WTC11 (cell line): ENCODE measurements at regions not wholly inside any gene's neighbourhood (a gene's known extent, or its start where the extent isn't known, plus 50 kb on each side); places are given as distances from the start of the nearest gene placed in this dataset.

ENCODE experiments used
- ATAC-seq: fragments of 200-7000 bp; cut with Tn5 transposase; 2 replicates; pipeline ENCODE4 v1.10.0; 2021; ENCODE audit warnings: mild to moderate bottlenecking, moderate library complexity
- CTCF ChIA-PET: fragments of 300-600 bp; sonication (Branson Sonifier 250); formaldehyde crosslinking; loops from one replicate; lab custom pipeline; 2021; ENCODE audit warnings: antibody characterized with exemption; lab: Charles Lee
- POLR2A ChIA-PET: fragments of 350-600 bp; sonication (Branson Sonifier 250); formaldehyde crosslinking; loops from one replicate; lab custom pipeline; 2021; ENCODE audit warnings: antibody characterized with exemption; lab: Charles Lee
- DNase-seq: peaks from one replicate; pipeline ENCODE4 v3.0.0; 2021; ENCODE audit warnings: low spot score
- H3K27ac Mint-ChIP-seq: 2 replicates; pipeline ENCODE4 v1.8.0; 2021; ENCODE audit warnings: mixed read lengths
- H3K27me3 Mint-ChIP-seq: 2 replicates; pipeline ENCODE4 v1.8.0; 2021; ENCODE audit warnings: low read depth, mild to moderate bottlenecking, moderate library complexity, mixed read lengths
- H3K36me3 Mint-ChIP-seq: 2 replicates; pipeline ENCODE4 v1.8.0; 2021; ENCODE audit warnings: mixed read lengths
- H3K4me1 Mint-ChIP-seq: 2 replicates; pipeline ENCODE4 v1.8.0; 2022; ENCODE audit warnings: mixed read lengths
- H3K4me3 Mint-ChIP-seq: 2 replicates; pipeline ENCODE4 v1.8.0; 2021; ENCODE audit warnings: mild to moderate bottlenecking, moderate library complexity, mixed read lengths
- H3K9me3 Mint-ChIP-seq: 2 replicates; pipeline ENCODE4 v1.8.0; 2021; ENCODE audit warnings: mixed read lengths
- AFF4 ChIP-seq: sonication (generic); formaldehyde crosslinking; IDR thresholded peaks from 2 replicates; pipeline ENCODE4 v1.8.1; 2023; ENCODE audit warnings: mild to moderate bottlenecking, missing genetic modification reagents, borderline replicate concordance
- ATF2 ChIP-seq: sonication (generic); formaldehyde crosslinking; IDR thresholded peaks from 2 replicates; pipeline ENCODE4 v1.8.1; 2022; ENCODE audit warnings: low read depth, missing genetic modification reagents, borderline replicate concordance
- CREM ChIP-seq: sonication (generic); formaldehyde crosslinking; IDR thresholded peaks from 2 replicates; pipeline ENCODE4 v1.8.1; 2022; ENCODE audit warnings: mild to moderate bottlenecking, missing genetic modification reagents, moderate library complexity
- E2F5 ChIP-seq: sonication (generic); formaldehyde crosslinking; IDR thresholded peaks from 2 replicates; pipeline ENCODE4 v1.8.1; 2022; ENCODE audit warnings: mild to moderate bottlenecking, moderate library complexity, missing genetic modification reagents
- ELF4 ChIP-seq: sonication (generic); formaldehyde crosslinking; IDR thresholded peaks from 2 replicates; pipeline ENCODE4 v1.8.1; 2022; ENCODE audit warnings: low read depth, mild to moderate bottlenecking, moderate library complexity, missing genetic modification reagents
- EMX1 ChIP-seq: fragments of 250-450 bp; sonication (Bioruptor Pico); IDR thresholded peaks from 2 replicates; pipeline ENCODE4 v1.8.0; 2021; ENCODE audit warnings: mild to moderate bottlenecking
- FOXP1 ChIP-seq: sonication (generic); formaldehyde crosslinking; IDR thresholded peaks from 2 replicates; pipeline ENCODE4 v1.8.0; 2022; ENCODE audit warnings: missing genetic modification reagents, mild to moderate bottlenecking, moderate library complexity, borderline replicate concordance
- GABPB1 ChIP-seq: sonication (generic); formaldehyde crosslinking; IDR thresholded peaks from 2 replicates; pipeline ENCODE4 v1.8.1; 2023; ENCODE audit warnings: mild to moderate bottlenecking, missing genetic modification reagents
- HMGA2 ChIP-seq: fragments of 250-450 bp; sonication (Bioruptor Pico); IDR thresholded peaks from 2 replicates; pipeline ENCODE4 v1.4.0; 2021; ENCODE audit warnings: mild to moderate bottlenecking, moderate library complexity
- MYBL2 ChIP-seq: sonication (generic); formaldehyde crosslinking; IDR thresholded peaks from 2 replicates; pipeline ENCODE4 v1.8.1; 2023; ENCODE audit warnings: mild to moderate bottlenecking, moderate library complexity, missing genetic modification reagents
- NR2C2 ChIP-seq: sonication (generic); formaldehyde crosslinking; IDR thresholded peaks from 2 replicates; pipeline ENCODE4 v1.8.0; 2022; ENCODE audit warnings: mild to moderate bottlenecking, missing genetic modification reagents
- PRDM15 ChIP-seq: sonication (generic); formaldehyde crosslinking; IDR thresholded peaks from 2 replicates; pipeline ENCODE4 v1.8.0; 2022; ENCODE audit warnings: missing genetic modification reagents
- PRRX2 ChIP-seq: fragments of 250-450 bp; sonication (Bioruptor Pico); IDR thresholded peaks from 2 replicates; pipeline ENCODE4 v1.8.0; 2021; ENCODE audit warnings: mild to moderate bottlenecking
- RELA ChIP-seq: sonication (generic); formaldehyde crosslinking; IDR thresholded peaks from 2 replicates; pipeline ENCODE4 v1.8.1; 2022; ENCODE audit warnings: missing genetic modification reagents, mild to moderate bottlenecking, borderline replicate concordance
- SOX15 ChIP-seq: fragments of 250-450 bp; sonication (Bioruptor Pico); IDR thresholded peaks from 2 replicates; pipeline ENCODE4 v1.9.0; 2021; ENCODE audit warnings: mild to moderate bottlenecking
- TP53 ChIP-seq: sonication (generic); formaldehyde crosslinking; IDR thresholded peaks from 2 replicates; pipeline ENCODE4 v1.8.1; 2023; ENCODE audit warnings: mild to moderate bottlenecking, missing genetic modification reagents
- ZBTB21 ChIP-seq: sonication (generic); formaldehyde crosslinking; IDR thresholded peaks from 2 replicates; pipeline ENCODE4 v1.8.1; 2023; ENCODE audit warnings: mild to moderate bottlenecking, missing genetic modification reagents, borderline replicate concordance
- ZNF423 ChIP-seq: fragments of 250-450 bp; sonication (Bioruptor Pico); IDR thresholded peaks from 2 replicates; pipeline ENCODE4 v2.1.2; 2022; ENCODE audit warnings: mild to moderate bottlenecking, moderate library complexity

- DNase-seq (no peak), ATAC-seq (no peak)
- TF ChIP-seq ELF4 (CRISPR knock-in tag): no peak
- TF ChIP-seq HMGA2: no peak
- TF ChIP-seq GABPB1 (CRISPR knock-in tag): no peak
- TF ChIP-seq AFF4 (CRISPR knock-in tag): no peak
- no peak for TF ChIP-seq PRRX2 (CRISPR knock-in tag)
- no peak for TF ChIP-seq ZBTB21 (CRISPR knock-in tag)
- no peak for TF ChIP-seq NR2C2 (CRISPR knock-in tag)
- TF ChIP-seq EMX1 (CRISPR knock-in tag): no peak
- no peak for TF ChIP-seq ZNF423 (CRISPR knock-in tag)
- no peak for TF ChIP-seq SOX15 (CRISPR knock-in tag)
- no peak for TF ChIP-seq E2F5 (CRISPR knock-in tag)
- no peak for TF ChIP-seq CREM
- no peak for TF ChIP-seq FOXP1 (CRISPR knock-in tag)
- no peak for TF ChIP-seq TP53 (CRISPR knock-in tag)
- no peak for TF ChIP-seq ATF2 (CRISPR knock-in tag)
- no peak for TF ChIP-seq RELA (CRISPR knock-in tag)
- TF ChIP-seq PRDM15 (CRISPR knock-in tag): no peak
- TF ChIP-seq MYBL2: no peak
- peaks cover 55% of the 10 kb centered on the region for H3K27me3 Mint-ChIP-seq
- no peak overlapping the region for H3K27ac Mint-ChIP-seq
- ChIA-PET POLR2A (no interaction called here), CTCF (interaction anchor here (1.8 kb wide), 1 partner anchor 67 kb away, joined by 5 read pairs; the partner anchor contains the start of gene DSEL)
- H3K36me3 Mint-ChIP-seq: peaks cover 5% of the 10 kb centered on the region; the same call in 1 of the 2 replicates
- peaks cover 17% of the 10 kb centered on the region; the same call in 1 of the 2 replicates for H3K9me3 Mint-ChIP-seq
- peaks cover 50% of the 10 kb centered on the region for H3K4me1 Mint-ChIP-seq
- no peak overlapping the region for H3K4me3 Mint-ChIP-seq
Measured at GRCh38 chr18:67583621-67584020, 67.1 kb upstream of the DSEL start.
